ENCODE measurements at regions not wholly inside any gene's neighbourhood (a gene's known extent, or its start where the extent isn't known, plus 50 kb on each side); places are given as distances from the start of the nearest gene placed in this dataset.

DNA sequence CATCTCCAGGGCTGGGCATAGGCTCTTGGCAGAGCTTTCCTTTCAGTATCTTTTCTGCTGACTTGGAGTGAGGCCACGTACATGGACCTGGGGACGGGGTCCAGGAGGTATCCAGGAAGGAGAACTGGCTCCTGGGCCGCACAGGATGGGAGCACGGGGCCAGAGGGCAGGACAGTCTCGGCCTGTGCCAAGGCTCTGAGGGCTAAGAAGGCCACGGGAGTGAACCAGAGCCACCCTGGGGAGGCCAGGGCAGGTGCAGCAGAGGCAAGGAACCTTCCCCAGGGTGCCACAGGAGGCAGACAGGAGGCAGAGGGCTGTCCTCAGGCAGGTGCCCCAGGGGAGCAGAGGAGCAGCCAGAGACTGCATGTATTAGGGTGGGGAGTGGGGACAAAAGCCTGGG lies 50.3 kb downstream of the PLXNA1 start:
- Histone ChIP-seq H3K9ac (ENCODE audit: low read depth in 2 of 2, low read length in 2 of 2) (no peak overlapping the region), H3K36me3 (peaks cover 6% of the 10 kb centered on the region), H3K27me3 (no peaks in the 10 kb centered on the region), H3K4me1 (peaks cover 26% of the 10 kb centered on the region), H3K27ac (no peak overlapping the region), H3K4me3 (no peak overlapping the region), H3K9me3 (no peaks in the 10 kb centered on the region)
- intact Hi-C loops (cut with DNase I): no loop called here
- no peak for DNase-seq
- TF ChIP-seq, protein P1, sequence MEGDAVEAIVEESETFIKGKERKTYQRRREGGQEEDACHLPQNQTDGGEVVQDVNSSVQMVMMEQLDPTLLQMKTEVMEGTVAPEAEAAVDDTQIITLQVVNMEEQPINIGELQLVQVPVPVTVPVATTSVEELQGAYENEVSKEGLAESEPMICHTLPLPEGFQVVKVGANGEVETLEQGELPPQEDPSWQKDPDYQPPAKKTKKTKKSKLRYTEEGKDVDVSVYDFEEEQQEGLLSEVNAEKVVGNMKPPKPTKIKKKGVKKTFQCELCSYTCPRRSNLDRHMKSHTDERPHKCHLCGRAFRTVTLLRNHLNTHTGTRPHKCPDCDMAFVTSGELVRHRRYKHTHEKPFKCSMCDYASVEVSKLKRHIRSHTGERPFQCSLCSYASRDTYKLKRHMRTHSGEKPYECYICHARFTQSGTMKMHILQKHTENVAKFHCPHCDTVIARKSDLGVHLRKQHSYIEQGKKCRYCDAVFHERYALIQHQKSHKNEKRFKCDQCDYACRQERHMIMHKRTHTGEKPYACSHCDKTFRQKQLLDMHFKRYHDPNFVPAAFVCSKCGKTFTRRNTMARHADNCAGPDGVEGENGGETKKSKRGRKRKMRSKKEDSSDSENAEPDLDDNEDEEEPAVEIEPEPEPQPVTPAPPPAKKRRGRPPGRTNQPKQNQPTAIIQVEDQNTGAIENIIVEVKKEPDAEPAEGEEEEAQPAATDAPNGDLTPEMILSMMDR (IDR thresholded peaks at IDR 0.05): no peak

DNA sequence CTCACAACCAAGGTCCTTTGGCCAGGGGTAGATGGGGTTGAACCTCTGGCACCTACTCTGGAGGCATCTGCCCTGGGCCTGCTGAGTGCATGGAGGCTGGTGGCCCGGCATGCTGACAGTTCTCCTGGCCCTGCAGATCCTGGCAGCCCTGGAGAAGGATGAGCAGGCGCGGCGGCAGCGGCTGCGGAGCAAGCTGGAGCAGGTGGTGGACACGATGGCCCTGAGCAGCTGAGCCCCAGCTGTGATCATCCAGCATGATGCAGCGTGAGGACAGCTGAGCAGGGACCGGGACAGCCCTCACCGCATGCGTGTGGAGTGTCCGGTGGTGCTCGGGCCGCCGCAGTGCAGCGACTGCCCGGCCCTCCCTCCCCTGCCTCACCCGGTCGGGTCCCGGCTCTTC lies 50.9 kb downstream of the PLXNA1 start:
- intact Hi-C loops (cut with DNase I): no loop called here
- H3K4me3 ChIP-seq: no peak overlapping the region
- H3K36me3 ChIP-seq: peaks cover 6% of the 10 kb centered on the region
- no peaks in the 10 kb centered on the region for H3K9me3 ChIP-seq
- H3K9ac ChIP-seq (ENCODE audit: low read depth in 2 of 2, low read length in 2 of 2): no peak overlapping the region
- TF ChIP-seq, protein P1 (IDR thresholded peaks at IDR 0.05): no peak
- no peaks in the 10 kb centered on the region for H3K27me3 ChIP-seq
- peaks cover 26% of the 10 kb centered on the region for H3K4me1 ChIP-seq
- no peak overlapping the region for H3K27ac ChIP-seq
- no peak for DNase-seq

DNA sequence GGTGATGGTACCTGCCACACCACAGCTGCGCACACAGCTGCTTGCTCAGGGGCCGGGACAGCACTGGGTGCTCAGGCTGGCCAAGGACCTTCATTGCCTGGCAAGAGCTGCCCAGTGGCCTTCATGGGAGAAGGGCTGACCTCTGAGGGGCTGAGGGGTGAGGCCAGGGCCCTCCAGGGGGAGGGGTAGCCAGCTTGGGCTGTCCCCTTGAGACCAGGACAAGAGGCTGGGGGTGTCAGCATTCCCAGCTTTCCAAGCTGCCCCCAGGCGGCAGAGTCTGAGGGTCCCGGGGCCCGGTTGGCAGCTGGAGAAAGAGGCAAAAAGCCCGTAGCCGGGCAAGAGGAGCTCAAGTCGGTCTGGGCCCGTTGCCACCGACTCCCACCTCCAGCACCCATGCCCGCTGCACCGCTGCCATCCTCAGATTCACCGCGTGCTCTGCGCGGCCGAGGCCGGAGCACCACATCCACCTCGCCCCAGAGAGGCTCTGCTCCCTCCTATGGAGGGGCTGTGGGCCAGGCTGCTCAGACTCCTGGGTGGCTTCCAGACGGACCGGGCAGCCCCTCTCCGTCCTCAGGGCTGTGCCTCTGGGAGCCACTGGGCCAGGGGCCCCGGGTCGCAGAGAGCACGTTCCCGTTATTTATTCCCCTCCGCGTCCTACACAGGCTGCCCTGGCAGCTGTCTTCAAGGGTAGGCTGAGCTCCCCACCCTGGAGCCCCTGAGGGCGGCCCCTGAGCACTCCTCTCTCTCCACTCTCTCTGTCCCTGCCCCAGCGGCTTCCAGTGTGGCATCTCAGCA lies 51.5 kb downstream of the PLXNA1 start:
- Histone ChIP-seq H3K9ac (ENCODE audit: low read depth in 2 of 2, low read length in 2 of 2) (no peak overlapping the region), H3K9me3 (no peaks in the 10 kb centered on the region), H3K4me1 (peaks cover 26% of the 10 kb centered on the region), H3K27me3 (no peaks in the 10 kb centered on the region), H3K27ac (no peak overlapping the region), H3K4me3 (no peak overlapping the region), H3K36me3 (peaks cover 6% of the 10 kb centered on the region)
- intact Hi-C loops (cut with DNase I): no loop called here
- TF ChIP-seq, protein P1 (IDR thresholded peaks at IDR 0.05): no peak
- DNase-seq: no peak

DNA sequence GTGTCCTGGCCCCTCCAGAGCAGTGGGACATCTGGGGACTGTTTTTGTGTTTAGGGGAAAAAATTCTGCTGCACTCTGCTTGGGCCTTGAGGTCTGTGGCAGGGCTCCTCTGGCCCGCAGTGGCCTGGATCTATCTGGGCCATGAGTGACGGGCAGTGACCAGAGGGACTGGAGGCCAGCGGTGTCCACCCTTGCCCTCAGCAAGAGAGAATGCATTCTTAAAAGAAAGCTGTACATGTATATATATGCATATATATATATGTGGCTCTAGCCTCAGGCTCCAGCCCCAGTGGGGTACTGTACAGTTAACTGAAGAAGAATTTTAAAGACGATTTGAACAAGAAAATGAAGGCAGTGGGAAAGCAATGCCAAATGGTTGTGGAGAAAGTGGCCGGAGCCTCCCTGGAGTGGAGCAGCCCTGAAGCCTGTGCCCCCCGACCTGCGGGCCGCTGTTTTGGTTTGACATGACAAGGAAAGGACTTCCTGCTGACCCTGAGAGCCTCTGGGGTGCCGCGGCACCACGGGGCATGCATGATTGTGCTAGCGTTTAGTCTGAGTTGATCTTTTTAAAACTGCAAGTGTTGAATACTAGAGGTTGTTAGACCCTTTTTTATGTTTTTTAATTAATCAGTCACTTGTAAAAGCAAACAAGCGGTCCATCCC lies 52.2 kb downstream of the PLXNA1 start:
- Histone ChIP-seq H3K27ac (peak overlapping the region; percentile 82), H3K9me3 (no peaks in the 10 kb centered on the region), H3K4me3 (no peak overlapping the region), H3K4me1 (peaks cover 26% of the 10 kb centered on the region), H3K9ac (ENCODE audit: low read depth in 2 of 2, low read length in 2 of 2) (no peak overlapping the region), H3K36me3 (peaks cover 3% of the 10 kb centered on the region), H3K27me3 (no peaks in the 10 kb centered on the region)
- intact Hi-C loops (cut with DNase I): no loop called here
- TF ChIP-seq, protein P1 (IDR thresholded peaks at IDR 0.05): no peak
- DNase-seq: no peak

DNA sequence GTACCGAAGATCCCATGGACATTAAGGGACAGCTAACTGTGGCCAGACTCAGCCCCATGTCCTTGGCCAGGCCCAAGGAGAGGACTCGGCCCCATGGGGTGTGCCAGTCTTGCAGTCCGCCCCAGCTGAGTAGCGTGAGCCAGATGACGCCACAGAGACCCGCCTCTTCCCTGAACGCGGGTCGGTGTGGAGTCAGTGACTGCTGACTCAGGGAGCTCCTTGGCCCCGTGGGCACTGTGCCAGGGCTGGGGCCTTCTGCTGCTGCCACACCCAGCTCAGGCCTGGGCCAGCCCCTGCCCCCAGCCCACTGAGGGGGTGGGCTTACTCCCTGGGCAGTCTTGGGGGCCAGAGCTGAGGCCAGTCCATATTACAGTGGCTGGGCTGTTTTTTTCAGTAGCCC lies 52.8 kb downstream of the PLXNA1 start:
- Histone ChIP-seq H3K4me1 (peaks cover 26% of the 10 kb centered on the region), H3K27ac (peak overlapping the region; percentile 82), H3K9ac (ENCODE audit: low read depth in 2 of 2, low read length in 2 of 2) (peak overlapping the region; percentile 19 to 51), H3K36me3 (no peaks in the 10 kb centered on the region), H3K9me3 (no peaks in the 10 kb centered on the region), H3K4me3 (no peak overlapping the region), H3K27me3 (no peaks in the 10 kb centered on the region)
- TF ChIP-seq, protein P1 (IDR thresholded peaks at IDR 0.05): no peak
- peak; percentile 91 for DNase-seq
- intact Hi-C loops (cut with DNase I): no loop called here

All from colonic mucosa (tissue), 4 donors.